Smooth muscle cell (in vitro differentiated cells): ENCODE measurements at regions not wholly inside any gene's neighbourhood (a gene's known extent, or its start where the extent isn't known, plus 50 kb on each side); places are given as distances from the start of the nearest gene placed in this dataset.
A peak's percentile ranks its signal among the peaks of the same experiment; 100 is the strongest.

Experiments used
- DNase-seq: peaks from one replicate; lab custom pipeline; 2025; ENCODE audit not compliant: unreplicated experiment; lab: John Stamatoyannopoulos, UW
- H2AFZ ChIP-seq: fragments of 200-600 bp; sonication (generic); 2 replicates; pipeline ENCODE4 v1.6.0; 2016; ENCODE audit warnings: antibody characterized with exemption, low read depth, mild to moderate bottlenecking
- H3F3A ChIP-seq: fragments of 200-600 bp; sonication (generic); 2 replicates; pipeline ENCODE4 v1.6.0; 2017; ENCODE audit warnings: antibody characterized with exemption, low read depth
- H3K27ac ChIP-seq: fragments of 200-600 bp; sonication (generic); 2 replicates; pipeline ENCODE4 v1.5.1; 2016; ENCODE audit warnings: low read depth, mild to moderate bottlenecking
- H3K27me3 ChIP-seq: fragments of 200-600 bp; sonication (generic); 2 replicates; pipeline ENCODE4 v1.6.1; 2016; ENCODE audit warnings: low read depth, mild to moderate bottlenecking
- H3K36me3 ChIP-seq: fragments of 200-600 bp; sonication (generic); 2 replicates; pipeline ENCODE4 v1.5.1; 2016; ENCODE audit warnings: low read depth
- H3K4me1 ChIP-seq: fragments of 200-600 bp; sonication (generic); 2 replicates; pipeline ENCODE4 v1.5.1; 2016; ENCODE audit warnings: low read depth
- H3K4me2 ChIP-seq: fragments of 200-600 bp; sonication (generic); 2 replicates; pipeline ENCODE4 v1.6.0; 2016; ENCODE audit warnings: mild to moderate bottlenecking
- H3K4me3 ChIP-seq: fragments of 200-600 bp; sonication (generic); 2 replicates; pipeline ENCODE4 v1.5.1; 2016; ENCODE audit warnings: mild to moderate bottlenecking
- H3K79me2 ChIP-seq: fragments of 200-600 bp; sonication (generic); 2 replicates; pipeline ENCODE4 v1.6.0; 2016; ENCODE audit warnings: low read depth, mild to moderate bottlenecking
- H3K9ac ChIP-seq: fragments of 200-600 bp; sonication (generic); 2 replicates; pipeline ENCODE4 v1.6.0; 2016; ENCODE audit warnings: low read depth
- H3K9me3 ChIP-seq: fragments of 200-600 bp; sonication (generic); replicated peaks from 2 replicates; pipeline ENCODE4 v1.5.1; 2016; ENCODE audit warnings: low read depth
- H4K20me1 ChIP-seq: fragments of 200-600 bp; sonication (generic); 2 replicates; pipeline ENCODE4 v1.6.0; 2016; ENCODE audit warnings: low read depth
- WGBS: methylation state at CpG from one replicate; pipeline ENCODE4 v1.1.7; 2016; ENCODE audit warnings: low lambda C conversion rate; 5-methylcytosine and 5-hydroxymethylcytosine counted together
- TF ChIP-seq, protein P1 (sequence below): fragments of 200-600 bp; sonication (generic); IDR thresholded peaks from 2 replicates; pipeline ENCODE4 v1.5.1; 2017; ENCODE audit warnings: borderline replicate concordance, mild to moderate bottlenecking, antibody characterized with exemption; ENCODE audit not compliant: insufficient read depth, poor library complexity, severe bottlenecking

GRCh38 chr20:23146857-23147637, 60.9 kb upstream of the CD93 start:
- Histone ChIP-seq H3F3A (peaks cover 34% of the 10 kb centered on the region), H3K9ac (peak overlapping the region; percentile 1), H2AFZ (no peak overlapping the region), H3K4me1 (peaks cover 12% of the 10 kb centered on the region), H3K36me3 (no peaks in the 10 kb centered on the region), H3K9me3 (no peaks in the 10 kb centered on the region), H3K4me3 (no peak overlapping the region), H3K79me2 (no peaks in the 10 kb centered on the region), H3K4me2 (peak overlapping the region; percentile 42), H4K20me1 (no peaks in the 10 kb centered on the region), H3K27me3 (no peaks in the 10 kb centered on the region), H3K27ac (peak overlapping the region; percentile 77)
- DNase-seq: no peak
- TF ChIP-seq, protein P1, sequence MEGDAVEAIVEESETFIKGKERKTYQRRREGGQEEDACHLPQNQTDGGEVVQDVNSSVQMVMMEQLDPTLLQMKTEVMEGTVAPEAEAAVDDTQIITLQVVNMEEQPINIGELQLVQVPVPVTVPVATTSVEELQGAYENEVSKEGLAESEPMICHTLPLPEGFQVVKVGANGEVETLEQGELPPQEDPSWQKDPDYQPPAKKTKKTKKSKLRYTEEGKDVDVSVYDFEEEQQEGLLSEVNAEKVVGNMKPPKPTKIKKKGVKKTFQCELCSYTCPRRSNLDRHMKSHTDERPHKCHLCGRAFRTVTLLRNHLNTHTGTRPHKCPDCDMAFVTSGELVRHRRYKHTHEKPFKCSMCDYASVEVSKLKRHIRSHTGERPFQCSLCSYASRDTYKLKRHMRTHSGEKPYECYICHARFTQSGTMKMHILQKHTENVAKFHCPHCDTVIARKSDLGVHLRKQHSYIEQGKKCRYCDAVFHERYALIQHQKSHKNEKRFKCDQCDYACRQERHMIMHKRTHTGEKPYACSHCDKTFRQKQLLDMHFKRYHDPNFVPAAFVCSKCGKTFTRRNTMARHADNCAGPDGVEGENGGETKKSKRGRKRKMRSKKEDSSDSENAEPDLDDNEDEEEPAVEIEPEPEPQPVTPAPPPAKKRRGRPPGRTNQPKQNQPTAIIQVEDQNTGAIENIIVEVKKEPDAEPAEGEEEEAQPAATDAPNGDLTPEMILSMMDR: no peak
- WGBS: 82% methylated on average over 7 of the region's 7 CpGs

- peaks cover 31% of the 10 kb centered on the region for H3F3A ChIP-seq
- TF ChIP-seq, protein P1: no peak
- peak overlapping the region; percentile 47 for H3K27ac ChIP-seq
- H2AFZ ChIP-seq: no peak overlapping the region
- peaks cover 12% of the 10 kb centered on the region for H3K4me1 ChIP-seq
- WGBS: 94% methylated on average over 9 of the region's 9 CpGs
- no peaks in the 10 kb centered on the region for H3K9me3 ChIP-seq
- DNase-seq: no peak
- H4K20me1 ChIP-seq: no peaks in the 10 kb centered on the region
- no peaks in the 10 kb centered on the region for H3K27me3 ChIP-seq
- no peak overlapping the region for H3K9ac ChIP-seq
- no peak overlapping the region for H3K4me2 ChIP-seq
- H3K79me2 ChIP-seq: no peaks in the 10 kb centered on the region
- no peak overlapping the region for H3K4me3 ChIP-seq
- H3K36me3 ChIP-seq: no peaks in the 10 kb centered on the region
Measured at GRCh38 chr20:23146181-23146580, 60.1 kb upstream of the CD93 start.

DNA sequence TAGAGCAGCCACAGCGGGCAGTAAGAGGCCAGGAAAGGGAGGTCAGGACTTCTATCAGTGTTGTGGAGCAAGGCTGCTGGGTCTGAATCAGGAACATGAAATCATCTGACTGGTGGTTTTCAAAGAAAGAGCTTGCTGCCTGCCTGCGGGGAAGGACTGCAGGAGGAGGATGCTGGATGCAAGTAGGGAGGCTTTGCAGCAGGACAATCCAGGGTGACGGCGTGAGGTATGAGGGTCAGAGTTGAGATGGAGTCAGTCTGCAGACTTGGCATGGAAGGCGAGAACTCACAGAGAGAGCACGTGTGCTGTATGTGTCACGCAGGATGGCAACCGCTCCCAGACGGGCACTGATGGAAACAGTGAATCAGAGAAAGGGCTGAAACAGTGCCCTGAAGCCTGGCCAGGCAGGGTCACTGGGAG, 59.2 kb upstream of the CD93 start:
- Histone ChIP-seq H3K27me3 (no peaks in the 10 kb centered on the region), H3K9me3 (no peaks in the 10 kb centered on the region), H3K27ac (peak overlapping the region; percentile 47), H3F3A (peaks cover 31% of the 10 kb centered on the region), H3K36me3 (no peaks in the 10 kb centered on the region), H3K4me2 (peak overlapping the region; percentile 61), H3K4me3 (no peak overlapping the region), H3K4me1 (peaks cover 12% of the 10 kb centered on the region), H3K9ac (no peak overlapping the region), H4K20me1 (no peaks in the 10 kb centered on the region), H2AFZ (no peak overlapping the region), H3K79me2 (no peaks in the 10 kb centered on the region)
- DNase-seq: no peak
- TF ChIP-seq, protein P1: no peak
- WGBS: 59% methylated on average over 9 of the region's 9 CpGs

GRCh38 chr20:23144856-23145255, 58.7 kb upstream of the CD93 start:
- H3K4me1 ChIP-seq: peaks cover 12% of the 10 kb centered on the region
- H3K79me2 ChIP-seq: no peaks in the 10 kb centered on the region
- H3F3A ChIP-seq: peaks cover 31% of the 10 kb centered on the region
- TF ChIP-seq, protein P1: no peak
- no peak overlapping the region for H2AFZ ChIP-seq
- no peaks in the 10 kb centered on the region for H3K9me3 ChIP-seq
- H3K4me2 ChIP-seq: peak overlapping the region; percentile 61
- H3K36me3 ChIP-seq: no peaks in the 10 kb centered on the region
- no peak for DNase-seq
- peak overlapping the region; percentile 47 for H3K27ac ChIP-seq
- no peaks in the 10 kb centered on the region for H3K27me3 ChIP-seq
- no peak overlapping the region for H3K4me3 ChIP-seq
- WGBS: 80% methylated on average over 7 of the region's 7 CpGs
- H3K9ac ChIP-seq: no peak overlapping the region
- no peaks in the 10 kb centered on the region for H4K20me1 ChIP-seq
